GM21576 (cell line): ENCODE measurements at regions not wholly inside any gene's neighbourhood (a gene's known extent, or its start where the extent isn't known, plus 50 kb on each side); places are given as distances from the start of the nearest gene placed in this dataset.

ENCODE experiments used
- ATAC-seq: cut with Tn5 transposase; IDR thresholded peaks from one replicate; pipeline ENCODE4 v1.9.1; 2021; ENCODE audit warnings: mild to moderate bottlenecking, moderate library complexity; ENCODE audit not compliant: unreplicated experiment

DNA sequence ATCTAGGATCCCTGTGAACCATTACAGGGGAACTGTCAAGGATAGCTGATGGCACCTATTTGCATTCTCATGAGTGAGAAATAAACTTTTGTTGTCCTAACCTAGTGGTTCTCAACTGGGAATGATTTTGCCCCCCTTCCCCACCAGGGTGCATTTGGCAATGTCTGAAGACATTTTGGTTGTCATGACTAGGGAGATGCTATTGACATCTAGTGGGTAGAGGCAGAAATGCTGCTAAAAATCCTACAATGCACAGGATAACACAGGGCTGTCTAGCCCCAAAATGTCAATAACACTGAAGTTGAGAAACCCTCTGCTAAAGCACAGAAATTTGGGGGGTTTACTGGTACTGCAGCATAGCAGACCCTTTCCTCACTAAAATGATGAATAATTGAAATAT is 140.9 kb upstream of the SRRM4 start:
- no peak for ATAC-seq

- no peak for ATAC-seq
These were observed 140.5 kb upstream of the SRRM4 start for GRCh38 chr12:118840878-118841277.

DNA sequence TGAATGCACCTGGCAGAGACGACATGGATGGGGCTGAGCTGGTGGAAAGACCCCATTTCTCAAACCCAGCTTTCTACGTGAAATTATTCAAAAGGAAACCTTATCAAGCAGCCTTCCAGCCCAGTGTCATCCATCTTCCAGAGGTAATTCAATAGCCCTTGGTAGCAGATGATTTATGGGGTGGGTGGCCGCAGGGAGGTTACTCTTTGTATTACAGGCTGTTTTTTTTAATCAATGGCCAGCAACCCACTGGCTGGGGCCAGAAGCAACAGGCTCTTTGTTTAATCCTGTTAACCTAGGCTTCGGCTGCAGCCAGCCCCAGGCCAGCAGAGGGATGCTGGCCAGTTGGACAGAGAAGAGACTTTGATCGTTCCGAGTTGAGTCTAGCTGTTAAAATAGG is 139.8 kb upstream of the SRRM4 start:
- no peak for ATAC-seq

- ATAC-seq: no peak
These were observed 138.5 kb upstream of the SRRM4 start for GRCh38 chr12:118842866-118843265.

DNA sequence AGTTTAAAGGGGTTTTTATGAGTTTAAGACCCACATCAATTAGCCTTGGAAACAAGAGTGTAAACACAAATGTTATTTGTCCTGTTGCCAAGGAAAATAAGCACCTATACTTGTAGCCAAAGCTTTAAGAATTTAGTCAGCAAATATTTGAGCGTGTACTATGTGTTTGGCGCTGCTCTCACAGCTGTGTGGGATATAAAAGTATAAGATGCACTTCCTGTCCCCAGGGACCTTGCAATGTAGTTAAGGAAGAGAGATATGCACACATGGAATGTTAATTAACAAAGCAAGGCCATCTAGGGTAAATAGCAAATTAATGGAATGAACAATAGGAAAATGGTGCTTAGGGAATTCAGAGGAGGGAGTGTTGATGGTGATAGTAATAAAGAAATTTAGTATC is 134.9 kb upstream of the SRRM4 start:
- no peak for ATAC-seq

GRCh38 chr12:118850244-118850825 is 131.0 kb upstream of the SRRM4 start:
- no peak for ATAC-seq

- no peak for ATAC-seq
These were observed 129.4 kb upstream of the SRRM4 start for GRCh38 chr12:118851891-118852290.

DNA sequence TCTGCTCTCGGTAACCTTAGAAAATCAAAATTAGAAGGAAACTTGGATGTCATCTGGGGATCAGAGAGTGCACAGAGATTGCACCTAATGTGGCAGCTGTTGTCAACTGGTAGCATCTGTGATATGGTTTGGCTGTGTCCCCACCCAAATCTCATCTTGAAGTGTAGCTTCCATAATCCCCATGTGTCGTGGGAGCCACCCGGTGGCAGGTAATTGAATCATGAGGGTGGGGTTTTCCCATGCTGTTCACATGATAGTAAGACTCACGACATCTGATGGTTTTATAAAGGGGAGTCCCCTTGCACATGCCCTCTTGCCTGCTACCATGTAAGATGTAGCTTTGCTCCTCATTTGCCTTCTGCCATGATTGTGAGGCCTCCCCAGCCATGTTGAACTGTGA is 127.7 kb upstream of the SRRM4 start:
- ATAC-seq: no peak

DNA sequence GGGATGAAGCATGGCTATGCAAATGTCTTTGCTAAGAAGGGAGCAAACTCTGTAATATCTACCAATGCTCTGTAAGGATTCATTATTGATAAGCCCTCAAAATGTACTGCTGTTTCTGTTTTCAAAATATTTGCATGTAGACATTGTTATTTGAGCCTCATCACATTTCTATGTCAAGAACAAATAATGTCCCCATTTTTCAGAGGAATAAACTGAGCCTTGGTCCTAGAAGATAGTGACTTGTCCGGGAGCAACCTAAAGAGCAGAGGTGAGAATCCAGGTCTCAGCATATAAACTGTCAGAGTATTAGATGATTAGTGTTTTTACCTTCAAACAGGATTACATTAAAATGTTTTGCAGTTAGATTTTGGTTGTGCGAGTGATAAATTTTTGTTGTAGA is 125.5 kb upstream of the SRRM4 start:
- ATAC-seq: no peak

DNA sequence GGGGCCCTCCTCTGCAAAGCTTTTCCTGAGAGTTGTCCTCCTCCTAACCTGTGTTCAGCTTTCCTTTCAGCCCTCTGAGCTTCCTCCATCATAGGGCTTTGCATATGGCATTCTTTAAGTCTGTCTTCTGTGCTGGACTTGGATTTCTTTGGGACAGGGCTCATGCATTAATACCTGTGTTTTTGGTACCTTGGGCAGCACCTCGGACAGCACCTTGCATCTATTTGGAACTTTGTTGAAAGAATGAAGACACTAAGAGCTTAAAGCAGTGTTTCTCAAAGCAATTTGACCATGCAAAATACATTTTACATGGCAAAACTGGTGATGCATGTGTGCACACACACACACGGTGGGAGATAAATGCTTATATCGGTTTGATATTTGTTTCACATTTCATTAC is 115.0 kb upstream of the SRRM4 start:
- ATAC-seq: no peak

- ATAC-seq: no peak
These were observed 110.8 kb upstream of the SRRM4 start for GRCh38 chr12:118870551-118870950.

- no peak for ATAC-seq
These were observed 106.4 kb upstream of the SRRM4 start for GRCh38 chr12:118874698-118875548.

DNA sequence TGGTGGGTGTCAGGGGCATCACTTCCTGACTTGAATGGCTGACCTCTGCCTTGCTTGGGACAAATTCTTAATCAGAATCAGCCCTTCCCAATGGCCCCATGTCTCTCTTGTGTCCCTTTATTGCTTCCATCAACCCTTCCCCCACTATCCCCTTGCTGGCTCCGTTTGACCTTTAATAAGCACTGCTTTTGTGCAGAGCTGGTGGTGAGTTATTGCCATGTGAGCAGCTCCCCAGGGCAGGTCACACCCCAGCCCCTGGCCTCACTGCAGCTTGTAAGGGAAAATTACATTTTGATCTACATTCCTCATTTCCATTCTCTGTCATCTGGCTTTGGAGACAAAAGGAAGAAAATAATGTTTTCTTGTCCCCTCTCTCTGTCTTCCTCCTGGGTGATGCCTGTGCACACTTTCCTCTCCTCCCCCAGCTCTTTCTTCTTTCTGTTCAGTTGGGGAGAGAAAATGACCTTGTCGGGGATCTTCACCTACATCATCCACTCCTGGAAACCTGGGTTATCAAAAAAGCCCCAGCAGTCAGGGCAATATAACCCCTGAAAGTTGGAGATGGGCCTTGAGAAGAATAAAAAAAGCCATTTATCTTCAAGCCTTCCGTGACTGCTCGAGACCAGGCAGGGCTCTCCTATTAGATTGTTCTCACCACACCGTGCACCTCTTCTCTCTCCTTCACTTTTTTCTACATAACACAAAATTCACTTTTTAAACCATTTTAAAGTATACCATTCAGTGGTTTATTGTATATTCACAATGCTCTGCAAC is 100.4 kb upstream of the SRRM4 start:
- ATAC-seq: no peak

- ATAC-seq: no peak
These were observed 97.1 kb upstream of the SRRM4 start for GRCh38 chr12:118884226-118884625.

GRCh38 chr12:118900993-118901392 is 80.3 kb upstream of the SRRM4 start:
- ATAC-seq: no peak

DNA sequence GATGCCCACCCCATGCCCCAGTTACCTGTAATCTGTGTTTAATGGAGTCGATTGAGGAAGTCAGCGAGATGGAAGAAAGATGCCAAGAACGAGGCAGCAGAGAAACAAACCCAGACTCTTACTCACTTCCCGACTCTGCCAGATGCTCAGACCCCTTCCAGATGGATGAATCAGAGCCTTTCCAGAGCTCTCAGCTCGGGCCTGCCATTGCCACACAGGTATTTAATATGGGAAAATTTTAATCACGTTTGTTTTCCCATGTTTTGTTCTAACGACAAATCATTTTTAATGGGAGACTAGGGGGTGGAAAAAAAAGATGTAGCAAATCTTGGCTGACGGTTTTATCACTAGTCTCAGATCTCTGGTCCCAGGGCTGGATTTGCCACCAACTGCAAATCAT is 72.5 kb upstream of the SRRM4 start:
- ATAC-seq: no peak

DNA sequence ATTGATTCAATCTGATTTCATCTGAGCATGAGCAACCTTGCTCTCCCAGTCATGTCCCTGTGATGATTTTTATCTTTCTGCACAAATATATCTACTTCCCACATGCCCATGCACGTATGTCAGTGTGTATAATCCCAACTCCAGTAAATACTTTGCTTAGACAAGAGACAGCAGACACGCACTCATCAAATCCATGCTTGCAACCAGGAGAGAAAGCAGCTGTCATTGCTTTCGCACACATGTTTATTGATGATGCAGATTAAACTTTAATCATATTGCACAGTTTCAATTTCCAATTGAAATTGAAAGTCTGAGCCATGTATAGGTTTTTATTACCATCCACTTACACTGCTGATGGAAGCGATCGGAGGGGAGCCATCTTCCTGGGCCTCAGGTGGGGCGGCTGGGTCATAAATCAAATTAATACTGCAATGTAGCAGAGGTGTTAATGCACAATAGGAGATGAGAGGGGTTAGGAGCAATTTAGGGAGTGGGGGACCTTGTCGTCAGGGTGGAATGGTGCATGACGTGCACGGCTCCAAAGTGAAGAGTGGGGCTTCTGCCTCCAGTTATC is 68.6 kb upstream of the SRRM4 start:
- ATAC-seq: no peak

GRCh38 chr12:118921761-118922160 is 59.6 kb upstream of the SRRM4 start:
- no peak for ATAC-seq

GRCh38 chr12:118922405-118922804 is 58.9 kb upstream of the SRRM4 start:
- no peak for ATAC-seq

DNA sequence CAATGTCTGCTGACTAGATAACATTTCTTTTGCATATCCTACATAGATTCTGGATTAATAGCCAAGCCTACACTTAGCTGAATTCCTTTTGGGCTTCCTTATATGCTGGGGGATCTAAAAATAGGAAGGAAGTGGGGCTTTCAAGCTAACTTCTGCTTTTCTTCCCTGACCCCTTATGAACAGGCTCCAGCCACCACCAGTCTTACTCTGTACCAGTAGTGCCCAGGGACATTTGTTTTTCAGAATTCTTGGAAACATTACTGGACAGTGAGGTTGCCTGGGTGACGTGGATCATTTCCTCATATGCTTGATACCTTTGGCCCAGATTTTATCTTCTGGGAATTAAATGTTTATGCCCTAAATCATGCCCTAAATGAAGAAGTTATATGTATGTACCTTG is 55.9 kb upstream of the SRRM4 start:
- no peak for ATAC-seq

DNA sequence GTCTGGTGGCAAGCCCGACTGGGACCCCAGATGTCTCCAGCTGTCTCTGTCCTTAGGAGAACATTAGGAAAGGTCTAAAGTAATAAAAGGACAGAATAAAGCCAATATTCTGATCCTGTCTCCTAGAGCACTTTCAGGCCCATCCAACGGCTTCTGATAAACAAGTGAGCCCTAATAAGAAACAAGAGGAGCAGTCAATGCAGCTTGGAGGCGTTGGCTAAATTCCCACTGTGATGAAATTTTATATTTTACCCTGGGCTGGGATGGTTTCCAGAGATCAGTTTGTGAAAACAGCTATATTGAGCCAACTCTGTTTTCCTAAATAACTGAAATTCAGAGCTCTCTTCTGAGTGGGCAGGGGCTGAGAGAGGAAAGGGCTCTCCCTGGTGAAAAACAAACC is 55.5 kb upstream of the SRRM4 start:
- no peak for ATAC-seq
